ENCODE measurements at regions not wholly inside any gene's neighbourhood (a gene's known extent, or its start where the extent isn't known, plus 50 kb on each side); places are given as distances from the start of the nearest gene placed in this dataset.
"Not testable (repeated sequence)": the region's sequence is repeated elsewhere in the genome, so short reads cannot be mapped to it uniquely, and the experiment has no call there.

GRCh38 chr12:114521160-114521559 is 115.2 kb upstream of the TBX5 start:
- TF ChIP-seq CTCF (IDR thresholded peaks at IDR 0.05; ENCODE audit: low read depth, low read length); MYC (IDR thresholded peaks at IDR 0.05; ENCODE audit: low read depth, low read length); POLR2A (IDR thresholded peaks at IDR 0.05; ENCODE audit: extremely low read depth, insufficient read length): not testable (repeated sequence)
